KG1 (cell line): ENCODE measurements at regions not wholly inside any gene's neighbourhood (a gene's known extent, or its start where the extent isn't known, plus 50 kb on each side); places are given as distances from the start of the nearest gene placed in this dataset.
"Not testable (repeated sequence)": the region's sequence is repeated elsewhere in the genome, so short reads cannot be mapped to it uniquely, and the experiment has no call there.

Experiments
- DNase-seq: peaks from one replicate; lab custom pipeline; 2025; lab: John Stamatoyannopoulos, UW

- DNase-seq, result no peak
These were observed 56.3 kb upstream of the PRDM9 start for GRCh38 chr5:23451156-23451555.

GRCh38 chr5:23450187-23450586 is 57.2 kb upstream of the PRDM9 start:
- DNase-seq, result no peak

DNA sequence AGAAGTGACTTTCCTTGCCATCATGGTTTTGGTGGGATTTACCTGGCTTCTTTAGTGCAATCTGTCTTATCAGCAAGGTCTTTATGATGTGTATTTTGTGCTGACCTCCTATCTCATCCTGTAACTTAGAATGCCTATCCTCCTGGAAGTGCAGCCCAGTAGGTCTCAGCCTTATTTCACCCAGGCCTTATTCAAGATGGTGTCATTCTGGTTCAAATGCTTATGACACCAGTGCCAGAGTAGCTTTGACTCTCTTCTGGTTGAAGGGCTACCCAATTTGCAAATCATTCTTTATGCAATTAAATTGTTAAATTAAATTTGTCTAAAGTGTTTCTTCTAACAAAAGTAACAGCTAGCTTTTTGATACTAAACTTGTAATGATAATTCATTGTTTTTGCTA is 58.8 kb upstream of the PRDM9 start:
- DNase-seq, result no peak

GRCh38 chr5:23446424-23446823 is 61.0 kb upstream of the PRDM9 start:
- no peak for DNase-seq

- DNase-seq, result no peak
These were observed 61.8 kb upstream of the PRDM9 start for GRCh38 chr5:23445573-23445972.

DNA sequence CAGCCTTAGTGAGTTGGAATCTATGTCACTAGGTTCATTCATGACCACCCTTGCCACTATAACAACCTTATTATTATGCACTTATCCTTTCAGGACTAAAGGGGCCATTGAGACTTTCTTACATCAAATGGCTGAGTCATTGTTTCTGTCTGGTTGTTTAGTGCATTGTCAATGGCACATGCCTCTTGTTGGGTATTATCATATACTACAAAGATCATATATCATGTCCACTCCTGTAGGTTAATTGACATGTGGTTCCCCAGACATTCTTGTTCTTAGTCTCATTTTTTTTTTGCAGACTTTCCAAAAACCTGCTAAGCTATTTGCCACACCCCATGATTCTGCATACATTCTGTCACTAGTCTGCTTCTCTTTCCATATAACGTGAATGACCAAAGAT is 66.7 kb upstream of the PRDM9 start:
- DNase-seq, result no peak

- no peak for DNase-seq
These were observed 70.4 kb upstream of the PRDM9 start for GRCh38 chr5:23437011-23437410.

DNA sequence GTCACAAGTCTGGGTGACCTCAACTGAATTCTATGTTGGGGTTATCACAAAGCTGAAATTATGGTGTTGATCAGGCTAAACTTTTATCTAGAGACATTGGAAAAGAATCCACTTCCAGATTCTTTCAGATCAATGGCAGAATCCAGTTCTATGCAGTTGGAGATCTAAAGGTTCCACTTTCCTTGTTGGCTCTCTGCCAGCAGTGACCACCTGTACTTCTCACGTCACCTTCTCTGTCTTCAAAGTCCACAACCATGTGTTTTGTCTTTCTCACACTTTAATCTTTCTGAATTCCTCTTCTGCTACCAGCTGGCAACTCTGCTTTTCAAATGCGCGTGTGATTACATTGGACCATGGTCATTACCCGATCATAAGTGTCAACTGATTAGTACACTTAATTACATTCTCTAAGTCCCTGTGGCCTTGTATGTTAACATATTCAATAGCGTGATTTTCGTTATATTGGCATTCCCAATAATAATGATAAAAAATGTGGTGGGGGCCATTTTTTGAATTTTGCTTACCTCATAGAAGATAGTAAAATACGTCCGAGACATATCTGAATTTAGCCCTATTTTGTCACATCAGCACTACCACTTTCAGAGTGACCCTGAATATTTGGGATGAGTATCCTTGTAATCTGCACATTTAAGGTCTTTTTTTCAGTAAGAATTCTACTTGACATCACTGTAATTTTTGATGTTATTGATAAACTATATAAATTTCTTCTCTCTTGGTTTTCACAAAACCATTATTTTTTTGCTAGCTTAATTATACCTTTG is 73.7 kb upstream of the PRDM9 start:
- no peak for DNase-seq

DNA sequence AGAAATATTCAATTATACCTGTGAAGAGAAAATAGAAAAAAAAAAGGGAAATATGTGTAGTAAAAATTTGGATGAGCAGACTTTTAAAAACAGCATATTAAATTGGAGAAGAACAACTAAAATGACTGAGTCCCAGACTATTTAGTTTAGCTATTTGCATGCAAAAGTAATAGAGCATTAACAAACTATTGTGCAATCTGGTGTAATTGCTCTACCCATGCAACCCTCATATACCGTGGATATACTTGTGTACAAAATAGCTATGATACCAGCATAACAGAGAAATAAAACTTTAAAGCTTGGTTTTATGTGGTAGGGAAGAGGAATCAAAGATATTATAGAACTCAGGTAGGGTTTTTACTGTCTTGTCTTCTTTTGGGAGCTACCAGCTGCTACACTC is 78.7 kb upstream of the PRDM9 start:
- DNase-seq, result no peak

DNA sequence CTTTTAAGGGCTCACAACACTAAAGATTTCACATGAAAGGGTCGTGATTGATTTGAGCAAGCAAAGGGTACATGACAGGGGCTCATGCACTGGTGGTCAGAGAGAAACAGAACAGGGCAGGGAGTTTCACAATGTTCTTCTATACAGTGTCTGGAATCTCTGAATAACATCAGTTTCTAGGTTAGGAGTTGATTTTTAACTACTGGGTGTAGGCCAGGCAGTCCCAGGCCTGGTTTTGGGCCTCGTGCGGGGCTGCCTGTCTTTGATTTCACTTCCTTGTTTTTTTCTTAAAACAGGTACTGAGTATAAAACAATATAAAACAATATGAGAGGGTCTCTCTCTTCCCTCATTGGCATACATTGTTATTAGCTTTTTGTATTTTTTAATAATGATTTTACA is 87.2 kb upstream of the PRDM9 start:
- not testable (repeated sequence) for DNase-seq

GRCh38 chr5:23419115-23419514 is 88.3 kb upstream of the PRDM9 start:
- no peak for DNase-seq

GRCh38 chr5:23412515-23412914 is 94.9 kb upstream of the PRDM9 start:
- DNase-seq, result no peak

GRCh38 chr5:23411994-23412393 is 95.4 kb upstream of the PRDM9 start:
- no peak for DNase-seq

GRCh38 chr5:23411200-23411599 is 96.2 kb upstream of the PRDM9 start:
- no peak for DNase-seq

GRCh38 chr5:23410775-23411174 is 96.6 kb upstream of the PRDM9 start:
- DNase-seq, result not testable (repeated sequence)

GRCh38 chr5:23405316-23406068 is 101.9 kb upstream of the PRDM9 start:
- no peak for DNase-seq

GRCh38 chr5:23402585-23402984 is 104.8 kb upstream of the PRDM9 start:
- no peak for DNase-seq

- no peak for DNase-seq
These were observed 106.5 kb upstream of the PRDM9 start for GRCh38 chr5:23400951-23401350.

GRCh38 chr5:23396346-23396745 is 111.1 kb upstream of the PRDM9 start:
- DNase-seq, result no peak

DNA sequence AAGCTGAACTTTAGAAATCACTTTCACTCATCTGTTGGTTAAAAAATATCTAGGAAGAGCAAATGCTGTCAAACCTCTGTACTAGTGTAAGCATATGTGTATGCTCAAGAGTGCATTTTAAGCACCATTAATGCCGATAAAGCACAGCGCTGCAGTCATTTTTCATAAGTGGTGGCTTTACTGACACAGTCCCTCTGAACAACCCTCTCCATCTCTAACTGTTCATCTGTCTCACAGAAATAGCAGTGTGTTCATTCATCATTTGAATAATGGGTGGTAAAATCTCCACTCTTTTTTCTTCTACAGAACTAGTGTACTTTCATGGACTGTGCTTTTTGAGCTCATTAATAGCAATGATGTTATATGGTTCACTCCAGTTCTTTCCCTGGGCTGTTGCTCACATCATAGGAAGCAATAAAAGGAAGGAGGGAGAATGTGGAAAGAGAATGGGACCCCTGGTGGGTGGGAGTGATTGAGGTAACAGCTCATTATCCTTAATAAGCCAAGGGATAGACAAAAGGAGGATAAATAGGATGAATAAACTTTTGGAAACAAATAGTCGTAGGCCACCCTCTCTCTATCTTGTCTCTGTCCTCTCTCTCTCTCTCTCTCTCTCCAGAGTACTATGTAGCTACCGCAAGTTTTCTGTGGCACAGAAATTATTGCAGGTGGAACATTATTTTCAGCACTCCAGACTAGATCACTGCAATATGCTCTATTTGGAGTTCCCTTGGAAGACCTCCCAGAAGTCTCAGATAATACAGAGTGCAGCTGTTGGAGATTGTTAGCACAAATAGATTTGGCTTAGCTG is 117.9 kb upstream of the PRDM9 start:
- no peak for DNase-seq

DNA sequence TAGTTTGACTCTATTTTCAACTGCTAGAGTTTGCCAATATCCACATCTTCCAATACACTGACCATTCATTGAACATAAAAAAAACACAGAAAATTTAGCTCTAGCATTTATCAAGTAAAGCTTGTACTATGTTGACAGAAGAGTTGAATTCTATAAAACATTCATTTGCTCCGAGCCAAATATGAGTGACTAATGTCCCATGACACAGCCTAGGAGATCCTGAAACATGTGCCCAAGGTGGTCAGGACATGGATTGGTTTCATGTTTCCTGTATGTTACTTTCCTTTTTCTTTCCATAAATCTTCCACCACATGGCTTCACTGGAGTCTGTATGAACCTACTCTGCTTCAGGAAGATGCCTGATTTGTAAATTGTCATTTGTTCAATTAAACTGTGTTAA is 122.4 kb upstream of the PRDM9 start:
- no peak for DNase-seq

DNA sequence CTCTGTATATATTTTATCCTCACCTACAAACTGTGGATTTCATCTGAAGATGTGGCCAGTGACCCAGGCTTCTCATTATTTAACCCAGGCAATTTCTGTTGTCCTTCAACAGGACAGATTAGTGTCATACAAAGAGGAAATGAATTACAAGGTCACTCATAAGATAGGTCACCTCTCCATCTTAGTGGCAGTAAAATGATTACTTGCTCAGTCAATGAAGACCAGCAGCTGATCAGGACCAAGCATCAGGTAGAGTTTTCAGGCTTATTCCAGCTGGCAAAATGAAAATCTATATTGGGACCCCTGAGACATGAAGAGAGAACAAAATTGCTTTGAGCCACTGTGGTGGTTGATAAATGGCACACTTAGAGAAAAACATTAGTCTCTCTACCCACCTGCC is 135.2 kb upstream of the PRDM9 start:
- no peak for DNase-seq

DNA sequence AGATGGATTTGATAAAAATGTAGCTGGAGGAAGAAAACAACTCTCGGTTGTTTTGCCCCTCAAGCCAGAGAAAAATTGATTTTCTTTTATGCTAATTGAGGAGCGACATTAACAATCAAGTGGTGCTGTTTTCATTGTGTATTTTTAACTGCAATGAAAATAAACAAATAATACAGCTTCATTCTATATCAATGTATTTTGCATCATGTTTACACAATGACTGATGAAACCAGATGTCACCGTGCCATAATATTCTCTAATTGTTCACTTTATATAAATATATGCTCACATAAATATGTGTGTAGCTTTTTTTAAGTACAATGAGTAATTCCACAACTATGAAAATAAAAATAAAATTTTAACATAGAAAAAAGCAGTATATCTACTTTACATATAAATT is 139.0 kb upstream of the PRDM9 start:
- no peak for DNase-seq
